ENCODE measurements at regions not wholly inside any gene's neighbourhood (a gene's known extent, or its start where the extent isn't known, plus 50 kb on each side); places are given as distances from the start of the nearest gene placed in this dataset.

GRCh38 chr12:75838309-75838708, 193.3 kb downstream of the PHLDA1 start:
- TF ChIP-seq POLR2AphosphoS5 (IDR thresholded peaks at IDR 0.05), result no peak
- TF ChIP-seq, protein P1, sequence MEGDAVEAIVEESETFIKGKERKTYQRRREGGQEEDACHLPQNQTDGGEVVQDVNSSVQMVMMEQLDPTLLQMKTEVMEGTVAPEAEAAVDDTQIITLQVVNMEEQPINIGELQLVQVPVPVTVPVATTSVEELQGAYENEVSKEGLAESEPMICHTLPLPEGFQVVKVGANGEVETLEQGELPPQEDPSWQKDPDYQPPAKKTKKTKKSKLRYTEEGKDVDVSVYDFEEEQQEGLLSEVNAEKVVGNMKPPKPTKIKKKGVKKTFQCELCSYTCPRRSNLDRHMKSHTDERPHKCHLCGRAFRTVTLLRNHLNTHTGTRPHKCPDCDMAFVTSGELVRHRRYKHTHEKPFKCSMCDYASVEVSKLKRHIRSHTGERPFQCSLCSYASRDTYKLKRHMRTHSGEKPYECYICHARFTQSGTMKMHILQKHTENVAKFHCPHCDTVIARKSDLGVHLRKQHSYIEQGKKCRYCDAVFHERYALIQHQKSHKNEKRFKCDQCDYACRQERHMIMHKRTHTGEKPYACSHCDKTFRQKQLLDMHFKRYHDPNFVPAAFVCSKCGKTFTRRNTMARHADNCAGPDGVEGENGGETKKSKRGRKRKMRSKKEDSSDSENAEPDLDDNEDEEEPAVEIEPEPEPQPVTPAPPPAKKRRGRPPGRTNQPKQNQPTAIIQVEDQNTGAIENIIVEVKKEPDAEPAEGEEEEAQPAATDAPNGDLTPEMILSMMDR (IDR thresholded peaks at IDR 0.05), result no peak
- no peak for TF ChIP-seq POLR2A (IDR thresholded peaks at IDR 0.05)

All from breast epithelium (tissue), 3 donors.